Stimulated activated naive CD8-positive, alpha-beta T cell treated with anti-CD3 and anti-CD28 coated beads, Interleukin-15, Interleukin-2, amounts not matched to agents 100 U/mL and 50 U/mL, for 24 hours (primary cell): ENCODE measurements at regions not wholly inside any gene's neighbourhood (a gene's known extent, or its start where the extent isn't known, plus 50 kb on each side); places are given as distances from the start of the nearest gene placed in this dataset.
"Not testable (repeated sequence)": the region's sequence is repeated elsewhere in the genome, so short reads cannot be mapped to it uniquely, and the experiment has no call there.

Source experiments
- ATAC-seq: fragments of 150-1000 bp; cut with Tn5 transposase; one replicate; pipeline ENCODE4 v1.10.0; 2021
- DNase-seq: peaks from one replicate; pipeline ENCODE4 v3.0.0; 2021

DNA sequence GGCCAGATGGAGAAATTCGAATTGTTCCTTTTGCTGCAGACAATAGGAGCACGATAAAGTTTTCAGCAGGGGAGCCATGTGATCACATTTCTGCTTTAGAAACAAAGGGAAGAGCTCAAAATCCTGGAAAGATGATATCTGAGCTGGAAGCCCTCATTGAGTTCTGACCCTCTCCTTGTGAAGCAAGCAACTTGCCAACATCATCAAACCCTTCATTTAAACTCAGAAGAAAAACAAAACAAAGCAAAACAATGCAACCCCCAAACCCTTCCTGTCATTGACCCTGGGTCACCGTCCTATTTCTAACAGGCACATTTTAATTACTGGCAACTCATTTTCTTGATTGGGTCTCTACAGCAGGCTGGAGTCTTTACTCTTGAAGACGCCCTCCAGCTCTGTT, 198.3 kb upstream of the ZNF32 start:
- ATAC-seq = no peak
- DNase-seq = no peak

DNA sequence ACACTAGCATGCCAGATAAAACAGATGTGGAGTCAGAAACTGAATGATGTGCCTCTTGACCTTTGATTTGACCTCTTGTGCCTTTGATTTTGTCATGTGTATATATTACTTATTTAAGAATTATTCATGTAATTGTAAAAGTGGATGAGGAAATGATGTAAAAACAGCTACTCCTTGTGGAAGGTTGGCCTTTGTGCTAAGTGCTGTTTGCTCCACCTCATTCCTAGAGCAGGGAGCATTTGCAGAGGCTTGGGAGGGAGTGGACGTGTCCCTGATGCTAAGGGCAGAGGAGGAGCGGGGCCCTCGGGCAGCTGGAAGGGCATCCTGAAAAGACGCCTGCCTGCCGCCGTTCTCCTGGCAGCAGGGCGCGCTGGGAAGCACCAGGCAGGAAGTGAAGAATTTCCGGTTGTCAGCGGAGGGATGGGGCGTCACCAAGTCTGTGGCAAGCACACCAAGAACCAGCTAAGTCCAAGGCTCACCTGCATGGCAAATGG, 197.6 kb upstream of the ZNF32 start:
- no peak for ATAC-seq
- DNase-seq = peak; percentile 49

DNA sequence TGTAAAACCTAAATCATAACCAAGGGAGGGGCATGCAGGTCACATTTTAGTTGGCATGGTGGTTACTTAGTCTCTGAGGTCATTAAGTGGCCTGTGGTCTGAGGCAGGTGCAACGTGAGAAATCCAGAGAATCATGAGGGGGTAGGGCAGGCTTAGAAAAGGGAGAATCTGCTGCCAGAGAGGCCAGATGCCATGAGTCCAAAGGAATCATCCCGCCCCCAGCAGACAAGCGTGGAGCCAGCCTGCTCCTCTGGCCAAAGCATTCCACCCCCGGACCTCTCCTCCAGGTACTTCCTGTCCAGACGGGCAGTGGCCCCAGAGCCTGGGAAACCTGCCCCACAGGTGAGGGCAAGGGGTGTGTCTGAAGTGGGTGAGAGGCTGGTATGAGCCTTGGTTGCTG, 196.4 kb upstream of the ZNF32 start:
- DNase-seq (no peak), ATAC-seq (no peak)

DNA sequence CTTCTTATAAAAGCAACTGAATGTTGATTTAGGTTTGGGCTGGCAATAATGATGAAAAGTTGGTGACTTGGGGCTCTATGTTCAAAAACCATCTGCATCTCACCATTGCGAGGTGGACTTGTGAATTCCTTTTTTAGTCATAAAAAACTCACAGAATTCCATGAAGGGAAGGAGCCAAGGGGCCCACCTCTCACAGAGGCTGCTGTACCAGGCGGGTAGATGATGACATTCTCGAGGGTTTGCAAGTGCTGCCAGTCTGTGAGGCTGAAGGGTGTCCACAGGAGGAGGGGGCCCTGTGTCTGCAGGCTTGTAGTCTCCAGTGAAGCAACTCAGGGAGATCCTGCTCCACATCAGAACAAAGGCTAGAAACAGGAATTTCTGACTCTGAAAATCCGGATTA, 195.5 kb upstream of the ZNF32 start:
- ATAC-seq (no peak), DNase-seq (no peak)

DNA sequence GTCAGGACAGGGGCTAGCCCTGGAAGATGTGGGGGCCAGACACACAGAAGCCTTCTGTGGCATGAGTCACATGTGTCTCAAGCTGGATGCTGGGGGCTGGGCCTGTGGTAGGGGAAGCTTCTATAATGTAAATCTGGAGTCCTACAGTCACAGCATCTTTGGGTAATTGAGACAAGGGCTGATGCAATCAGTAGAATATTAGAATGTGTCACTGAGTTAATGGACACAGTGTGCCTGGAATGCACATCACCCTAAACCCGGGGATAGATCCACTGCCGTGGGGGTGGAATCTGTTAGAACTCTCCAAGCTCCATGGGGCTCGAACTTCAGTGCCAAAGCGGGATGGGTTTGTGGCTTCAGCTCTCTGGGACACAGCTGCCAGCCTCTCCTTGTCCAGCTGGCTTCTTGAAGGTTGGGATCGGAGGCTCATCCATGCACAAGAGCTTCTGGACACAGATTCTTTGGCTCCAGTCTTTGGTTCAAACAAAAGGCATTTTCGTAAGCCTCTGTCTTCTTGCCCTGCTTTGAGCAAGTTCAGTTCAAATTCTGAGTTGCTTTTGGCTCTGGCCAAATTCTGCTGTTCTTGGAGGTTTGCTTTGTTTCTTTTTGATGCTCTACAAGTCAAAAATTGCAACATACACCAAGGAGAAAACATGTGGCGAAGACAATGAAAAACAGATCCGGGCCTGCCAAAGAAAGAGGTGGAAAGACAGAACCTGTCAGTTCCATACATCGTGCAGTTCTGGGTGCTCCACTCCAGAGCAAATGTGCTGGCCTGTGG, 194.8 kb upstream of the ZNF32 start:
- DNase-seq (no peak), ATAC-seq (no peak)

DNA sequence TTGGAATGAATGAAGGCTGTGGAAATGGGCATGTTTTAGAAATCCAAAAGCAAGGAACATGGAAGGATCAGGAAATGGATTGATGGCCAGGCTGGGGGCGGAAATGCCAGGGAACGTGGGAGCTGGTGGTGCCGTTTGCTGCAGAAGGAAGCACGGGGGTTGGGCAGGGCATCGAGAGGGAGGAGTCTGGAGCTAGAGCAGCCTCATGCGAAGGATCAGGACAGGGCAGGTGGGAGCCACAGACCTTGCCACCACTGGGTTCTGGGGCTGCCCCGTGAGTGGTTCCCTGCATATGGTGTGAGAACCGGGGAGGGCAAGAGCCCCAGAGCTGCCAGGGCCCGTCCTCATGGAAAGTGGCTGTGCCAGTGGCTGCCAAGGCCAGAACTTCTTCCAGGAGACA, 193.8 kb upstream of the ZNF32 start:
- ATAC-seq (no peak), DNase-seq (no peak)

DNA sequence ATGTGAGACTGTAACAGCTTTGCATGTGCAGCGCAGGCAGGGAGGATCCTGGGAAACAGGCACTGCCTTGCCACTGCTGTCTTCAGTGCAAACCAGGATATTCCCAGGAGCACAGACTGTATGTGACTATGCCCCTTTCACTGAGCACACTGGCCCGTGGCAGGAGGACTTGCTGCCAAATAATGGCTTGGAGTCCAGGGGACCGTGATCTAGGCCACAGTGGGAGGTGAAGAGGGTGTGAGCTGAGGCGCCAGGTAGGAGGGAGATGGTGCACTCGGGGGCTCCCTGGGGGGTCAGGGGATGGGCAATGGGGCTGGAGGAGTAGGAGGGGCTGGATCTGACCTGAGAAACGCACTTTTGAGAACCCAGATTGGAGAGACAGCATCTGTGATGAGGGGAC, 193.4 kb upstream of the ZNF32 start:
- DNase-seq (no peak), ATAC-seq (no peak)

DNA sequence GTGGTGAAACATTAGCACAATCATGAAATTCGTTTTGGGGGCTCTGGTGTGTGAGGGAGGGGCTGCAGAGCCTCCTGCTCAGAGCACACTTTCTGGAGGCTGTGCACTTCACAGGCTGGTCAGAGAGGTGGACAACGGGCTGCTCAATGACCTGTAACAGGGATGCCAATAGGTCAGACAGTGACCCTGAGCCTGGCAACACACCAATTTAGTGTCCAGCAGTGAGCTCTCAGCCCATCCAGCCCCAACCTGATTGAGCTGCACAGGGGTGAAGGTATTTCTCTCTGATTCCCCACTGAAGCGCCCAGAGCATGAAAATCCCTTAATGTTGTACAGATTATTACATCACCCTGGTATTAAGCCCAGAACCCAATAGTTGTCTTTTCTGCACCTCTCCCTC, 191.3 kb upstream of the ZNF32 start:
- DNase-seq (no peak), ATAC-seq (no peak)

DNA sequence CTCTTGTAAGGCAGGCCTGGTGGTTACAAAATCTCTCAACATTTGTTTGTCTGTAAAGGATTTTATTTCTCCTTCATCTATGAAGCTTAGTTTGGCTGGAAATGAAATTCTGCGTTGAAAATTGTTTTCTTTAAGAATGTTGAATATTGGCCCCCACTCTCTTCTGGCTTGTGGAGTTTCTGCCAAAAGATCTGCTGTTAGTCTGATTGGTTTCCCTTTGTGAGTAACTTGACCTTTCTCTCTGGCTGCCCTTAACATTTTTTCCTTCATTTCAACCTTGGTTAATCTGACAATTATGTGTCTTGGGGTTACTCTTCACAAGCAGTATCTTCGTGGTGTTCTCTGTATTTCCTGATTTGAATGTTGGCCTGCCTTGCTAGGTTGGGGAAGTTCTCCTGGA, 186.1 kb upstream of the ZNF32 start:
- ATAC-seq, DNase-seq: not testable (repeated sequence)

DNA sequence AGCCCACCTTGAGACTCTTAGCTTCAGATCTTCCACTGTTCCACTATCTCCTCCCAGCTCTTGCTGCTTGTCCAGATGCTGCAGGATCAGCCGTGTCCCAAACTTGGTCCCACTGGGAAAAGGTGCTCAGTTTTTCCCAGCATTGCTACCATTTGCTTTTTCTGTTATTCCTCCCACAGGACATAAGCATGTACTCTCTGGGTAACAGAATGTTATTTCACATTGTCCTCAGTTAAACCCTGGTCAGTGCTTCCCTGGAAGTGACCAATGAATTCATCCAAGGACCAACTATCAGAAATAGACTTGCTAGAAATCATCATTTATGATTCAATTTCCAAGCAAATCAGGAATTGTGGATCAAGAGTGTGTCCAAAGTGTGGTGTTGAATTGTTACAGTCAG, 179.2 kb upstream of the ZNF32 start:
- ATAC-seq = no peak
- DNase-seq = no peak

DNA sequence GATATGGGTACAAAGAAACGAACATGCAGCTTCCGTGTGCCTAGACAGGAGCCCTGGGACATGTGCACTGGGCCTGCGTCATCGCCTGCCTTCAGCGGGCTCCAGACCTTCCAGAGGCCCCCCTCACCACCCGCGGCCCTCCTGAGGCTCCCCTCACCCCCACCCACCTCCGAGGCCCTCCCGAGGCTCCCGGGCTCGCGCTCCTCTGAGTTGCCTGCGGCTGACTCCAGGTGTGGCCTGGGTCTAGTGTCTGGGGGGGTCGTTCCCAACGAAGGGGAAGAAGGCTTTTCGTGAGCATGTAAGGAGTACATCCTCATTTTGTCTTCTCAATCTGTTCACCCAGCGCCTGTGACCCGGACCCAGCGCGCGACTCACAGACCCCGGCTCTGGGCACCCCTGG, 177.3 kb upstream of the ZNF32 start:
- ATAC-seq = no peak
- no peak for DNase-seq

DNA sequence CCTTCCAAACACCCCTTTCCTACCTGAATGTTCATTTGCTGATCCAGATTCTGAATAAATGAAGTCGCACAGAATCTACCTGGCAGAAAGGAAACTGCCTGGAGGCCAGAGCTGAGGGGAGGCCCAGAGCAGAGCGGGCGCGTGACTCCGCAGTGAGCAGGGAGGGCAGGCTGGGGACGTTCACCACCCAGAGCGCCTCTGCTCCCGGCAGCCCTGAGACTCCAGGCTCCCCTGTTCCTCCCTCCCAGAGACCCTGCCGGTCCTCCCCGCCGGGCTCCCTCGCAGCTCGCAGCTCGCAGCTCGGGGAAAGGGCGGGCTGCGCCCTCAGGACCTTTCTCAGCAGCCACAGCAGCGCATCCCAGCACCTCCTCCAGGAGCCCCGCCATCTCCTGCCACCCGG, 176.7 kb upstream of the ZNF32 start:
- ATAC-seq = no peak

DNA sequence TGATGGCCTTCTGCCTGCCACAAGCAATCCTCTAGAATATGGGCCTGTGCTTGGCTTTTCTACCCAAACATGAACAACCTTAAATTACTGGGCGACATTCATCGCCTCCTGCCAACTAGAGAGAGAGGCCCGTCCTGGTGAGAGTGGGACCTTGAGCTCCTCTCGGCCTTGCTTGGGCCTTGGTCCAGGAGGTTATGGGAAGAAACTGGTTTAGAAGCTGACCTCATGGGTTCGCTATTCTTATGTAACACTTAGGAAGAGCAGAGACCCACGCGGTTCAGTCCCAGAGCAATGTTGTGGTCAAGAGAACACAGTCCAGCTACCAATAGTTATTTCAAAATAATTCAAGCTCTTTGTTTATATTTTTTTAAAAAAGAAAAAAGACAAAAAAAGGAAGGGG, 176.3 kb upstream of the ZNF32 start:
- DNase-seq = no peak

More for the DNA sequence above, 176.7 kb upstream of the ZNF32 start:
- no peak for DNase-seq

DNA sequence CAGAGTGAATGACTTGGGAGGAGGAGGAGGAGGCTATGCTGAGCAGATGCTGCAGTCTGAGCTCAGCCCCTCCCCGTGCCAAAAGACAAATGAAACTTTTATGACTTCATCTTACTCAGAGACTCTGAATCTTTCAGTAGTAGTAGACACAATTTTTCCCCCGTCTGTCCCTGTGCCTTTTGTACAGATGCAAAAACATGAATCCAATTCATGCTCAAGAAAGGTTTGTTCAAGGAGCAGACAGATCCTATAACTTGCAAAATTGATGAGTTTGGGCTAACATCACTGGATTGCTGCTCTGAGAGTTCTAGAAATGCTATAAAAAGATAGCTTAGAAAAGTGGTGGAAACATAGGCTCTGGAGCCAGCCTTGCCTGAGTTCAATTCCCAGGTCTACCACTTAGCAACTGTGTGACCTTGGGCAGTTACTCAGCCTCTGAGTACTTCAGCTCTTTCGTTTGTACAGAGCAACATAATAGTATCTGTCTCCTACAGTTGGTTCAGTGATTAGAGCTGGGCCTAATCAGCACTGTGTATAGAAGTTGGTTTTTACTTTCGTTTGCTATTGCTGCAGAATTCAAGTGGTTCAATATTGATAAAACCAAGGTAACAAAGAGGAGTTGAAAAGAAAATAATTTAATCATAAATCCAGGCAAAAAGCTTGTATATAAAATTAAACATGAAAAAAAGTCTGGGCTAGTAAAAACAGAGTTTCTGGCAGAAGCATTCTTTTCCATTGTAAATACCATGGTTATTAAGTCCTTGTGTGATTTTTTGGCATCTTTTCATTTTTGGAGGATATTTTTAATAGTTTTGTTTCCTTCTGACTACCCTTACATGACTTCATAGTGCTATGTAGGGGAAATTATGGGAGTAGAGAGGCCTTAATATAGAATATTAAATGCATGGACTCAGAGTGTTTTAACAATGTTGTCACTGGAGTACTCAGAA, 174.2 kb upstream of the ZNF32 start:
- peak; percentile 57 for ATAC-seq

More for the DNA sequence above, 176.3 kb upstream of the ZNF32 start:
- ATAC-seq = no peak

DNA sequence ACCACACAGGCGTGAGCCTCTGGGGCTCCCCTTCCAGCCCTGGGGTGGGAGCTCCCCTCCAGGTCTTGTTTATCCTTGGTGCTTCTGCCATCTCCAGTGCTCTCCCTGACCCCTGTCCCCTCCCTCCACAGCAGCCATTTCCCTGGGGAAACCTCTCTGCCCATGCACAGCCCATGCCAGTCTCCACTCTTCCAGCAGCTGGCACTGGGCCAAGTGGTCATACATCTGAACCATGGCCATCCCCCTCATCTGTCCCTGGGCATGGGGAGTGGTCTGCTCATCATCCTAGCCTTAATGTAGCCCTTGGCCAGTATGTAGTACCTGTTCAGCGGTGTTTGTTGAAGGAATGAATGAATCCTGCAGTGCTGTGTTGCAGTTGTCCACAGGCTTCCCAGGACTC, 172.4 kb upstream of the ZNF32 start:
- DNase-seq = no peak
- ATAC-seq = no peak

More for the DNA sequence above, 174.2 kb upstream of the ZNF32 start:
- no peak for DNase-seq

DNA sequence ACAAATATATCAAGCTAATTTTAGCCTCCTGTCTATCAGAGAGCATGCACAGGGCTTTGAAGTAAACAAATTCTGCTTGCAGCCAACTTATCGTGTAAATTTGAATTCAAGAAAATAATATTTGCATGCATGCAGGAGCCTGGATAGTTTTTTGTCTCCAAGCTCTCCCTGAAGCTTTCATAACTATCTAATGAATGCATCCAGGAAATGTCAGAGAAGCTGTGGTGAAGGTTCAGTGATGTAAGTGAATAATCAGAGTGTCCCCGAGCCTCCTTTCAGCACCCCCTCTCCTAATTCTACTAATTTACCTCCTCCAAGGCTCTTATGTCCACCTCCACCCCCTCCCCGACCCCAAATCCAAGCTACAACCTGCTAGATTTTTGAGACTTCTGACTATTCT, 172.0 kb upstream of the ZNF32 start:
- ATAC-seq (no peak), DNase-seq (no peak)

DNA sequence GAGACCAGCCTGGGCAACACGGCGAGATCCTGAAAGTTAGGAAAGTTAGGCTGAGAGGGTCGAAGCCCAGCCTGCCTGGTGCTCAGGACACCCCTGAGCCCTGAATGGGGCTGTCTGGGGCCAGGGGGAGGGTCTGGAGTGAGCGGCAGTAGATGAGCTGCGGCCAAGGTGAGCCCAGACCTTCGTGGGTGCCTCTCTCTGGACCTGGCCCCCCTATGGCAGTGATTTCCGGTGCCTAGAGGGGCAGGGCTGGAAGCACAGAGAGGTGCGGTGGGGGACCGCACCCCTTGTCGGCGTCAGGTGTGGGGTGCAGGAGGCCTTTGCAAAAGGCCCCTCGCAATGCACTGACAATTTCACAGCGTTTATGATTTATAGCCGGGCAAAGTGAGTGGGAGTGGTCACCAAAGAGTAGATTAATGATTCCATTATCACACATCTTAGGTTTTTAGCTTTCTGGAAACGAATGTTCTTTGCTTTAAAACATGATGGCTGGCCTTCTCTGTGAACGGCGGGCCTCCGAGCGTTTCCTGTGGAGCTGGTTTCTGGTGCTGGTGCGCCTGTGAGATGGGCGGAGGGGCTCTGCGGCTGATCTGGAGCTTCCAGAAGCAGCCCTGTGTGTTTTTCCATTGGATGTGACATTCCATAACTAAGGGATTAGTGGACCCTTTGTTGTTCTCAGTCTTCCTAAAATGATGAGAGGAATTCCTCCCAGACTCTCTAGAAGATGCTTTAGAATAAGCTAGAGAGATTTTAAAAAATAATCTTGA, 171.0 kb upstream of the ZNF32 start:
- no peak for ATAC-seq
- DNase-seq = no peak

DNA sequence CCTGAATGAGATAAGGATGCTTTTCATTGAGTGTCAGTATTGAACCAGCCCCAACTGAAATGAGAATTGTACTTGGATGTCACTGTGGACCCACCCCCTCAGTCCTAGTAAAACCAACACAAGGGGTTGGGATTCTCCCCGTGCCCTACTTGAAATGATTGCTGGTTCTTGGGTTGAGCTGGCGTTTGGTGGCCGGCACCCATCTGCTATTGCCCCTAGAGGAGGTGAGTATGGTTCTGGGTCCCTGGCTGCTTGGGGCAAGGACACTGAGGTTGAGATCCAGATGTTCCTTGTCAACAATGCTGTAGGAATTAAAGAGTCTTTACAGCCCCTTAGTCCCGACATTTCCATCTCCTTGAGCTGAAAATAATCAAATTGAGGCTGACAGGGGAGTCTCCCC, 170.0 kb upstream of the ZNF32 start:
- no peak for ATAC-seq

DNA sequence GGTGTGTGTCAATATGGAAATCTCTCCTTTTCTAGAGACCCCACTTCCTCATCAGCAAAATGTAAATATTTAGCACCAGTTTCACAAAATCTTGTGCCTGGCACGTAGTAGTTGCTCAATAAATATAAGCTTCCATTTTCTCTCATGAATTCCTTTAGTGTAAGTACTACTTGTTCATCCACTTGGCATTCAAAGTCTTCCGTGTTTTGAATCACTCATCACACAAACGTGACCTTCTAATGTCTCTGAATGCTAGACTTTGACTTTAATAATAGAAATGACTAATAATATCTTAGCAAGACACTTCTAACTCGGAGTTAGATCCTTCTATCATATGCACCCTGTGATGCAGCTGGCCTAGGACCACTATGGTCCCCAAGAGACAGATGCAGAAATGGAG, 168.7 kb upstream of the ZNF32 start:
- ATAC-seq (no peak), DNase-seq (no peak)

More for the DNA sequence above, 170.0 kb upstream of the ZNF32 start:
- no peak for DNase-seq

DNA sequence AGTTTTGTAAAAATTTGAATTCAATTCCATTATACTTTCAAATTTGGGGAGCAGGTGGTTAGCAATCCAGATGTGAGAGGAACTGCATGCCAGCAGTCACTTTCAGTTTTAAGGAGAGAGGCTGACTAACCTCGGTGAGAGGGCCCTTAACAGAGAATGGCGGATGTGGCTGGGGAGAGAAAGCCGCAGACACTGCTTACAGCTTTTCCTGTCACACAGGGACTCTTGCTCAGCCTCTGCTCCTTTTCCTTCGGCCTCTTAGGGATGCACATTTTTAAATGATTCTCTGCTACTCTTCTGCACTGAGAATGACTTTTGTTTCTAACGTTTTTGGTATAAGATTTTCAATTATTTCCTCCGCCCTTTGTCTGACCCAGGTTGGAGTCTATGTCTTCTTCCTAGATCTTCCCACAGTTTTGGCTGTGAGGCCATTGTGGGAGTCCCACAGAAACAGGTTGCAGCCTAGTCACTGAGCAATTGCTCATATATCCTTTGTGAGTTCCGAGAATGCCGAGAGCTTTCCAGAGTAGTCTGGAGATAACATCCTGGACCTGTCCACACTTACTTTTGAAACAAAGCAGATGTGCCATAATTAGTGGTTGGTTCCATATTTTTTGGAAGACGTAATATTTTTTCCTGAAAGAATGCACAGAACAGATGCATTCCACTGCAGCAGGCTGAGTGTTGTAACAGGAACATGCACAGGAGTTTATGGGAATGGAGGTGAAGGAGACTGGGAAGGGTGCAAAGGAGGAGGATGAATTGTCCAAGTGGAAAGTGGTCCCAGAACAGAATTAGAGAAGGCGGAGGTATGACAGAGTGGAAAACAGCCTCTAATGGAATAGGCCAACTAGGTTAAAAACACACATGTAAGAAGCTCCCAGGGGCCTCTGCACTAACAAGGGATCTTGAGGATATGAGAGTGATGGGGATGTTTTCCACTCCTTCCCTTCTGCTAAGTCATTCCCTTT, 168.0 kb upstream of the ZNF32 start:
- ATAC-seq (peak; percentile 90), DNase-seq (peak; percentile 74)
